GM19043 (cell line): ENCODE measurements at regions not wholly inside any gene's neighbourhood (a gene's known extent, or its start where the extent isn't known, plus 50 kb on each side); places are given as distances from the start of the nearest gene placed in this dataset.
A peak's percentile ranks its signal among the peaks of the same experiment; 100 is the strongest.

Experiments used
- ATAC-seq: cut with Tn5 transposase; IDR thresholded peaks from one replicate; pipeline ENCODE4 v1.9.1; 2021; ENCODE audit warnings: low read depth; ENCODE audit not compliant: unreplicated experiment

DNA sequence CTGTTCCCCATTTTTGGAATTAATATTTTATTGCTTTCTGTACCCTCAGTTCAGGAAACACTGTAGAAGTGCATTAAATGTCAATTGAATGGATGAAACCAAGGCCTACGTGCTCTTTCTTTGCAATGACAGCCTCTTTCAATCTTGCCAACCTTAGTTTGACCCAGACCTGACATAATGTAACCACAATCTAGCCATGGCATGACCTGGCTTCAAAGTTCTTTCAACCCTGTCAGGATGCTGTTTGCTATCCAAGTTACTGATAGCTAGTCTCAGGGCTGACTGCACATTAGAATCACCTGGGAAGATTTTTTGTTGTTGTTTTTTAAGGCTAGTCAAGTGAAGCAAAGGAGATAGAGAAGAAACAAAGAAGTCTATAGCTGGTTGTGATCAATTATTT, 190.9 kb upstream of the PKDCC start:
- no peak for ATAC-seq

DNA sequence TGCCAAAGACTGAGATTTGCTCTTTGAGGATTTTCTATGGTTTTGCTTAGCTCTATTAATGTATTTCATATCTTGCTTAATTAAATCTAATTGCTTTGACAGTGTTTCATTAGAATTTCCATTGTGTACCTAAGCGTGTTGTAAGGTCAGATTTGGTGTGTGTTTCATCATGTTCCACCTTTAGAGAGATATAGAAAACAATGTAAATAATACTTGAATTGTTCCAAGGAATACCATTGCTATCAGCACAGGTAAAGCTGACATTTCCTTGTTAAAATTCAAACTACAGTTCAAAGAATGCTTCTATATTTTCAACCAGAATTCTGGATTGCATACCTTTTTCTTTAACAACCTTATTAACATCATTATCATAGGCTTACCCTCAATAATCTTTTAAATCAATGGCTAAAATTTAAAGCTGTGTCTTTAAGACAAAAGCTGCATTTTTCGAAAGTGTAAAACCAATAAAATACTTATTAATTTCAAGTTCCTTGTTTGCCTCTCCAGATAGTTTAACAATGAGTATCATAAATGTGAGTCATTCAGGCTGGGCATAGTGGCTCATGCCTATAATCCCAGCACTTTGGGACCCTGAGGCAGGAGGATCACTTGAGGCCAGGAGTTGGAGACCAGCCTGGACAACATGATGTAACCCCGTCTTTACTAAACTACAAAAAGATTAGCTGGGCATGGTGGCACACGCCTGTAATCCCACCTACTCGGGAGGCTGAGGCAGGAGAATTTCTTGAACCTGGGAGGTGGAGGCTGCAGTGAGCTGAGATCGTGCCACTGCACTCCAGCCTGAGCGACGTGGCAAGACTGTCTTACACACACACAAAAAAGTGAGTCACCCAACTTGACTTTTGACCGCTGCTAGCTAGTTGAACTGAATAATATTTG, 188.0 kb upstream of the PKDCC start:
- no peak for ATAC-seq

- ATAC-seq: no peak
Measured at GRCh38 chr2:41863062-41863461, 184.8 kb upstream of the PKDCC start.

DNA sequence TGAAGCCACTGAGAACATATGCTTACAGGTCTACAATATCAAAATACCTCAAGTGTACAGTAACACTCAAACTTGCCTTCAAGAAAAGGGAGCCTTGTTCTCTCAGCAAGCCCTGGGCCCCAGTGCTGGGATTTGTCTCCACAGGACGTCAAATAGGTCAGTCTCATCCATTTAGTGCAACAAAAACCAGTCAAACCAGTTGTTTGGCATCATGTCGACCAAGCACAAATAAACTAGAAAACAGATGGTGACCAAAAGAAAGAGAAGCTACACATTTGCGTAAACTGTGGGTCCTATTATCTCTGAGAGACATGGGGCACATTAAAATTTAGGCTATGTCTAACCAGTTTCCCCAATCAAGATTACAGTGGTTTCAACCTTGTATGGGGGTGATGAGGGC, 182.6 kb upstream of the PKDCC start:
- ATAC-seq: no peak

- no peak for ATAC-seq
Measured at GRCh38 chr2:41867553-41867952, 180.3 kb upstream of the PKDCC start.

- ATAC-seq: peak; percentile 77
Measured at GRCh38 chr2:41869542-41870264, 178.1 kb upstream of the PKDCC start.

DNA sequence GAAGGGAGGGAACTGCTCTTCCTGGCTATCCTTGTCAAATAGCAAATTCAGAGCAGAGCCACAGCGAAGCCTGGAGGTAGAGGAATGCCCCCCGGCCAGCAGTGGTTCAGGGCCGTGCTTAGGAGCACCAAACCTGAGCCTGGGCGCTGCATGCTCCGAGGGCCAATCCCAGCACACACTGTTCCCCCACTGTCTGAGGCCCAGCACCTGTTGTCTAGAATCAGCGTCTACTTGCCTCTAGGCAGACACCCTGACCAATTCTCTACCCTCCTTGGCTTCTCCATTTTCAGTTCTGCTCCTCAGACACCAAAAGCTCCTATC, 177.6 kb upstream of the PKDCC start:
- ATAC-seq: no peak

DNA sequence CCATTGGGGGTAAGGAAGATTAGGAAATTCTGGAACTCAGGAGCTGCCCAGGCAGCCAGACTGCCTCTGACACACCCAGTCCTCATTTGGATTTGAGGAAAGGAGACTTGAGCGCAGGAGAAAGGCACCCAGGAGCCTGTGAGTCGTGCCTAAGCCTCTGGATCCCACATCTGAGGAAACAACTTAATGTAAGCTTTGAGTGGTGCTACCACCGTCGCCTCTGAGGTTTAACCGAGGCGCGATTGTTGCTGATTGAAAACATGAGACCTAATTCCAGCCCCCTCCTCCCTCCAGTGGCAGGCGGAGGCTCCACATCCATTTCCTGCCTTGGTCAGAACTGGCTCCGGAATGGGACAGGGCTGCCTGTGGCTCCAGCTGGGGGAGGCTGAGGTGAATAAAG, 176.7 kb upstream of the PKDCC start:
- no peak for ATAC-seq

GRCh38 chr2:41872646-41873045, 175.2 kb upstream of the PKDCC start:
- ATAC-seq: no peak

- no peak for ATAC-seq
Measured at GRCh38 chr2:41873102-41874031, 174.5 kb upstream of the PKDCC start.

DNA sequence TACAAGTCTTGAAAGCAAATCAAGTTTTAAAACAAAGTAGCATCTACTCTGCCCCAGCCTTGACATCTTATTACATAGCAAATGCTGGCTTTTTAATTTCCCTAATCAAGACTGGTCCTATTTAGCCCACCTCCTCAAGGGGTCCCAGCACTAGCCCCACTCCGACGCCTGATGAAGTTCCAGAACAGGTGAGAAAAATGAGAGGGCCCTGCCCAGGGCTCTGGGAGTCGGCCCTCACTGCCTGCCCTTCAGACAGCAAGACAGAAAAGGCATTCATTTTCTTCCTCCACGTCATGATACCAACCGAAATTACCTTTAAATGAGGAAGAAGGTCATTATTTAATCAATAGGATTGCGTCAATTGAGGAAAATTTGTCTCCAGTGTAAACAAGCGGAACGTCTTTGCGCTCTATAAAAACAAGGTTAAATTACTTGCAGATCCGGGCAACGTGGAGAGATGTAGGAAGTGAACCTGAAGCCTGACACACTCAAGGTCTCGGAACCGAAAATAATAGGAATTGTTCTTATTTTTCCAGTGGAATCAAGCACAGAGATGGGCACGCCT, 170.6 kb upstream of the PKDCC start:
- ATAC-seq: no peak

DNA sequence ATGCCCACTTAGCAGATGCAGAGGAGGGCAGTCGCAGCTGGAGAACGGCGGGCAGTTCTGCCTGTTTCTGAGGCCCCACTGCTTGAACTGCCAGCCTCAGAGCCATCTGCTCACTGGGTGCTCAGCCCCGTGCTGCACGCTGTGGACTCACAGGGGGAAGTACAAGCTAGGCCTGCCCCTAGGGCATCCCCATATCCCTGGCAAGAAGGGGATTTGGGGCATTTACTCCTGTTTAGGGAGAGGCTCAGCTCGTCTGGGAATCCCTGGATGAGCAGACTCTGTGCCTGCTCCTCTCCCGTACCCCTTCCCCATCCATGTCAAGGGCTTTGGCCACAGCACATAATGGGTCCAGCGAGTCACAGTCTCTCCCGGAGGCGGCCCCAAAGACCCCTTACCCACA, 169.8 kb upstream of the PKDCC start:
- no peak for ATAC-seq

DNA sequence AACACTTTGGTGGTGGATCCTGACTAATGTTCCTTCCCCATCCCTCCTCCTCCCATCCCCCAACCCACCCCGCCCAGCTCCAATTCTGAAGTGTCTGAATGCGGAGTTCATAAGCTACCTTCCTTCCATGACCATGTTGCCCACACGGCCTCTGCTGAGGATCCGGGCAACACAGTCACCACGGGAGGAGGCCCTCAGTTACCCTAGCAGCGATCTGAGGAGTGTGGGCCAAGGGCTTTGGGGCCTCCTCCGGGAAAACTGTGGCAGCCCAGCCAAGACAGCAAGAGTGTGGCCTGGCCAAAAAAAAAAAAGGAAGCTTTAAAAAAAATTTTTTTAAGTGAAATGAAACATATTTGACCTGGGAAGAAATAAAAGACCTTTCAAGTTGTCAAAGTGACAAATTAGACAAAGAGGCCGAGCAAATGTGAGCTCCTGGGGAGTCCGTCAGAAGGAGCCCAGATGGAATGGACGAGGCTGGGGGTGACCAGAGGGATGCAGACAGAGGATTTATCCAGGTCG, 169.0 kb upstream of the PKDCC start:
- ATAC-seq: no peak

GRCh38 chr2:41879235-41879916, 168.4 kb upstream of the PKDCC start:
- ATAC-seq: no peak

DNA sequence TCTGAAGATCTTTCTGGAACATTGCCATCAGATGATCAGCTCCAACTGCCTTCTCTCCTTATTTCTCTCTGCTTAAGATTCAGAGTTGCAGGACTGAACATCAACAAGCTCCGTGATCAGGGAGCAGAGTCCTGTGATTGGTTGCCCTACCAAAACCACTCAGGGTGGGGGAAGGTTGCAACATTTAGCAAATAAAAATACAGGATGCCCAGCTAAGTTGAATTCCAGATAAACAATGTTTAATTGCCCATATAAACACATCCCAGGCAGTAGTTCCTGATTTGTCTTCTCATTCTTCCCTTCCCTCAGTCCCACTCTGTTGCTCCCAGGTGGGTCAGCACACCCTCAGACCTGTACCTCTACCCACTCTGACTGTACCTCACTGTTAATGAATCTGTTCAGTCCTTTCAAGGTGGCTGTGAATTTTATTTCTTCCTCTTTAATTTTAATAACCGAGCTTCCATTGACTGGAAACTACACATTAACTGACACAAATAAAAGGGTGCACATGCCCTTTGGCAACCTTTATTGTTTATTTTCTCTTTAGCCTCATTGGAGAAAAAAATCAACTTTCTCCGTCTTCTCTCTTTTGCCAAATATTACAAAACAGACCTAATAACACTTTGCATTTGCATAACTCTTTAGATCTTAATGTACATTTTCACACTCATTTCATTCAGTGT, 167.1 kb upstream of the PKDCC start:
- no peak for ATAC-seq

GRCh38 chr2:41881249-41881648, 166.6 kb upstream of the PKDCC start:
- ATAC-seq: no peak

DNA sequence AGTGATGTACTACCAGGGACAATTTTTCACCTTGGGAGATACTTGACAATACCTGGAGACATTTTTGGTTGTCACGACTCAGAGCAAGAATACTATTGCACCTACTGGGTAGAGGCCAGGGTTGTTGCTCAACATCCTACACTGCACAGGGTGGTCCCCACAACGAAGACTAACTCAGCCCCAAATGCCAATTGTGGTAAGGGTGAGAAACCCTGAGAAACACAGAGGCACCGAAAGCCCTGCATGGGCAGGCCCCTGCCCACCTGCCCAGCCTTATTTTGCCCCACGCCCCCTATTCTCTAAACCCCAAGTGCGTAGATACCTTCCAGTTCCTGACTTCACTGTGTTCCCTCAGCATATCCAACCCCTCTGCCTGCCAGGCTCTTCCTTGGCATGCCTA, 163.1 kb upstream of the PKDCC start:
- ATAC-seq: no peak

DNA sequence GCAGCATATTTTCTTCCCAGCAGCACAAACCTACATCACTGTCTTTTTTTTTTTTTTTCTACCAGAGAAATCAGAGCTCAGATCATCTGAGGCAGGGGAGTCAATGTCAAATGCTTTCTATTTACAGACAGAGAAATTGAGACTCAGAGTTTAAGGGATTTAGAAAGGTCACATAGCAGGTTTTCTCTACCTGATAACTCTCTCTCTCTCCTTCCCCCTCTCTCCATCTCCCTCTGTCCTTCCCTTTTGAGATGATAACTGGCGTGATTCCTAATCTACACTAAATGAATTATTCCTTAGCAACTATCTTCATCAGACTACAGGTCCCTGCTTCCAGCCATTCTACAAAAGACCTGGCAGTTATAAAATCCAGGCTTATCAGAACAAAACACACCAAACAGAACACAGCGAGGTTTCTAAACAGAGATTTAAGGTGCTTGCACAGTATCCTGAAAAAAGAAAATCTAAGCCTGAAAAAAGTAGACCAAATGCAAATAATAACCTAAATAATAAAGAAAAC, 161.6 kb upstream of the PKDCC start:
- ATAC-seq: no peak

- ATAC-seq: no peak
Measured at GRCh38 chr2:41886757-41887156, 161.1 kb upstream of the PKDCC start.
